ENCODE measurements at regions not wholly inside any gene's neighbourhood (a gene's known extent, or its start where the extent isn't known, plus 50 kb on each side); places are given as distances from the start of the nearest gene placed in this dataset.

DNA sequence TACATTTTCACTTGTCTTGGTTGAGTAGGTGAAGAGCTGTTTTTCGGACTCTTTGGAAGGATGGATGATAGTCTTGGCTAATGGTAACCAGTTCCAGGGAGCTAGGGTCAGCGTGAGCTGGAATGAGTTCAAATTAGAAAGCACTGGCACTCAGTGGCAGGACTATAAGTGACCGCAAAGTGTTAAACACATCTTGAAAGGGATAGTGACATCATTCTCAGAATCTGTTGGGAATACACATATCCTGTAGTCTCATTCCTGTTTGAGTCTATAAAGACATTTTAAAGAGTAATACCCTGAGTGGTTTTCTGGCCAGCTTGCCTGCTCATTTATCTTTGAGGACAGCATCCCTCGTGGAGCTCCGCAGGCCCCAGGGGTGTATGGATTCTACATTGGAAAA is 56.7 kb upstream of the TMEM248 start:
- no peak for DNase-seq
- no peak overlapping the region for H3K4me3 Mint-ChIP-seq
- H3K9me3 Mint-ChIP-seq, result no peaks in the 10 kb centered on the region
- POLR2A ChIA-PET, result no interaction called here
- no peak for ATAC-seq
- peaks cover 2% of the 10 kb centered on the region for H3K36me3 Mint-ChIP-seq (ENCODE audit: low read depth)
- H3K27me3 Mint-ChIP-seq, result no peaks in the 10 kb centered on the region
- peaks cover 20% of the 10 kb centered on the region for H3K4me1 Mint-ChIP-seq (ENCODE audit: low read depth)
- H3K27ac Mint-ChIP-seq, result no peak overlapping the region
- CTCF ChIA-PET, result no interaction called here
- TF ChIP-seq CTCF (IDR thresholded peaks at IDR 0.05), result no peak
- intact Hi-C loops (cut with micrococcal nuclease), result no loop called here

DNA sequence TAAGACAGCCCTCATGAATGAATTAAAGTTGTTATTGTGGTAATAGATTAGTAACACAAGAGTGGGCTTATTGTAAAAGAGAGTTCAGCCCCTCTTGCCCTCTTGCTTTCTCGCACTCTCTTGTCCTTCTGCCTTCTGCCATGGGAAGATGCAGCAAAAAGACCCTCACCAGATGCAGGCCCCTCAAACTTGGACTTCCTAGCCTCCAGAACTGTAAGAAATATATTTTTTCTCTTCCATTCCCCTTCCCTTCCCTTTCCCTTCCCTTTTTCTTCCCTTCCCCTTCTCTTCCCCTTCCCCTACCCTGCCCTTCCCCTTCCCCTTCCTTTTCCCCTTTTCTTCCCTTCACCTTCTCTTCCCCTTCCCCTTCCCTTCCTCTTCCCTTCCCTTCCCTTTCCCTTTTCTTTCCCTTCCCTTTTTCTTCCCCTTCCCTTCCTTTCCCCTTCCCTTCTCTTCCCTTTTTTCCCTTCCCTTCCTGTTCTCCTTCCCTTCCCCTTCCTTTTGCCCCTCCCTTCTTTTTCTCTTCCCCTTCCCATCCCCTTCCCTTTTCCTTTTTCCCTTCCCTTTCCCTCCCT is 55.6 kb upstream of the TMEM248 start:
- CTCF ChIA-PET, result no interaction called here
- Mint-ChIP-seq H3K27ac (no peak overlapping the region), H3K27me3 (no peaks in the 10 kb centered on the region), H3K36me3 (ENCODE audit: low read depth) (peaks cover 4% of the 10 kb centered on the region), H3K4me3 (no peak overlapping the region), H3K9me3 (no peaks in the 10 kb centered on the region), H3K4me1 (ENCODE audit: low read depth) (peaks cover 16% of the 10 kb centered on the region)
- no peak for TF ChIP-seq CTCF (IDR thresholded peaks at IDR 0.05)
- no peak for DNase-seq
- intact Hi-C loops (cut with micrococcal nuclease), result no loop called here
- no peak for ATAC-seq
- POLR2A ChIA-PET, result no interaction called here

- Mint-ChIP-seq H3K36me3 (ENCODE audit: low read depth) (peaks cover 4% of the 10 kb centered on the region), H3K4me3 (no peak overlapping the region), H3K27me3 (no peaks in the 10 kb centered on the region), H3K4me1 (ENCODE audit: low read depth) (peaks cover 14% of the 10 kb centered on the region), H3K27ac (no peak overlapping the region), H3K9me3 (no peaks in the 10 kb centered on the region)
- ATAC-seq (no peak), DNase-seq (no peak)
- ChIA-PET CTCF (no interaction called here), POLR2A (no interaction called here)
- intact Hi-C loops (cut with micrococcal nuclease), result no loop called here
- TF ChIP-seq CTCF (IDR thresholded peaks at IDR 0.05), result no peak
Measured at GRCh38 chr7:66867198-66867790, 53.7 kb upstream of the TMEM248 start.

DNA sequence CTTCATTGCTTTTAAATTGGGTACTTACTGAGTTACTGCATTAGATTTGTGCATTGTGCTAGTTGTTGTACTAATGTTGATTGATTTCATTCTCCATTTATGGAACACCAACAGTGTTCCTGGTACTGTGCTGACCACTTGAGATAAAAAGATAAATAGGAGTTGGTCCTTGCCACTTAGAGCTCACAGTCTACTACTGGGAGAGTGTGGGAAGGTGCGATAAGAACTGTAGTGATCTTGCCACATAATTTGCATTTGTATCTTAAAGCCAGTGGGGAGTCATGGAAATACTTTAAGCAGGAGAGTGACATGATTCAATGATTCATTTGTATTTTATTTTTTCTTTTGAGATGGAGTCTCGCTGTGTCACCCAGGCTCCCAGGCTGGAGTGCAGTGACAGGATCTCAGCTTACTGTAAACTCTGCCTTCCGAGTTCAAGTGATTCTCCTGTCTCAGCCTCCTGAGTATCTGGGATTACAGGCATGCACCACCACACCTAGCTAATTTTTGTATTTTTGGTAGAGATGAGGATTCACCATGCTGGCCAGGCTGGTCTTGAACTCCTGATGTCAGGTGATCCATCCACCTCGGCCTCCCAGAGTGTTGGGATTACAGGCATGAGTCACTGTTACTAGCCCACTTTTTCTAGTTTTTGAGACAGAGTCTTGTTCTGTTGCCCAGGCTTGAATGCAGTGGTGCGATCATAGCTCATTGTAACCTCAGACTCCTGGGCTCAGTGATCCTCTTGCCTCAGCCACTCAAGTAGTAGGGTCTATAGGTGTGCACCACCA is 51.2 kb upstream of the TMEM248 start:
- ChIA-PET POLR2A (no interaction called here), CTCF (no interaction called here)
- H3K27me3 Mint-ChIP-seq, result no peaks in the 10 kb centered on the region
- no peak for DNase-seq
- H3K27ac Mint-ChIP-seq, result peak overlapping the region; percentile 28
- H3K4me3 Mint-ChIP-seq, result no peak overlapping the region
- no peaks in the 10 kb centered on the region for H3K9me3 Mint-ChIP-seq
- TF ChIP-seq CTCF (IDR thresholded peaks at IDR 0.05), result no peak
- ATAC-seq, result peak; percentile 69
- intact Hi-C loops (cut with micrococcal nuclease), result no loop called here
- H3K36me3 Mint-ChIP-seq (ENCODE audit: low read depth), result peaks cover 2% of the 10 kb centered on the region
- peaks cover 11% of the 10 kb centered on the region for H3K4me1 Mint-ChIP-seq (ENCODE audit: low read depth)

- Mint-ChIP-seq H3K4me1 (ENCODE audit: low read depth) (peaks cover 7% of the 10 kb centered on the region), H3K4me3 (no peak overlapping the region), H3K36me3 (ENCODE audit: low read depth) (peaks cover 2% of the 10 kb centered on the region), H3K27ac (no peak overlapping the region), H3K9me3 (no peaks in the 10 kb centered on the region), H3K27me3 (no peaks in the 10 kb centered on the region)
- POLR2A ChIA-PET, result no interaction called here
- intact Hi-C loops (cut with micrococcal nuclease), result no loop called here
- DNase-seq, result no peak
- no peak for ATAC-seq
- no peak for TF ChIP-seq CTCF (IDR thresholded peaks at IDR 0.05)
- CTCF ChIA-PET, result no interaction called here
Measured at GRCh38 chr7:66871076-66871475, 49.9 kb upstream of the TMEM248 start.
